WTC11 (cell line): ENCODE measurements at regions not wholly inside any gene's neighbourhood (a gene's known extent, or its start where the extent isn't known, plus 50 kb on each side); places are given as distances from the start of the nearest gene placed in this dataset.
"Not testable (repeated sequence)": the region's sequence is repeated elsewhere in the genome, so short reads cannot be mapped to it uniquely, and the experiment has no call there.

Experiments
- ATF1 ChIP-seq: sonication (generic); formaldehyde crosslinking; IDR thresholded peaks from 2 replicates; pipeline ENCODE4 v1.8.1; 2023; ENCODE audit warnings: mild to moderate bottlenecking, moderate library complexity, missing genetic modification reagents
- ATF3 ChIP-seq: sonication (generic); formaldehyde crosslinking; conservative IDR thresholded peaks from 2 replicates; pipeline ENCODE4 v1.8.1; 2022; ENCODE audit warnings: mild to moderate bottlenecking, missing genetic modification reagents
- ATF6 ChIP-seq: sonication (generic); formaldehyde crosslinking; IDR thresholded peaks from 2 replicates; pipeline ENCODE4 v1.8.1; 2023; ENCODE audit warnings: mild to moderate bottlenecking, missing genetic modification reagents
- ELF4 ChIP-seq: sonication (generic); formaldehyde crosslinking; IDR thresholded peaks from 2 replicates; pipeline ENCODE4 v1.8.1; 2022; ENCODE audit warnings: low read depth, mild to moderate bottlenecking, moderate library complexity, missing genetic modification reagents
- ESRRA ChIP-seq: sonication (generic); formaldehyde crosslinking; IDR thresholded peaks from 2 replicates; pipeline ENCODE4 v1.8.1; 2022; ENCODE audit warnings: mild to moderate bottlenecking, missing genetic modification reagents, borderline replicate concordance
- FOXJ3 ChIP-seq: sonication (generic); formaldehyde crosslinking; IDR thresholded peaks from 2 replicates; pipeline ENCODE4 v1.9.0; 2021; ENCODE audit warnings: missing genetic modification reagents, mild to moderate bottlenecking, borderline replicate concordance
- NFE2L1 ChIP-seq: sonication (generic); formaldehyde crosslinking; IDR thresholded peaks from 2 replicates; pipeline ENCODE4 v1.8.1; 2023; ENCODE audit warnings: missing genetic modification reagents
- NFYB ChIP-seq: sonication (generic); formaldehyde crosslinking; conservative IDR thresholded peaks from 2 replicates; pipeline ENCODE4 v1.8.0; 2022; ENCODE audit warnings: low read depth, missing genetic modification reagents
- SMAD3 ChIP-seq: sonication (generic); formaldehyde crosslinking; IDR thresholded peaks from 2 replicates; pipeline ENCODE4 v1.8.0; 2022; ENCODE audit warnings: missing genetic modification reagents, mild to moderate bottlenecking, borderline replicate concordance
- TP53 ChIP-seq: sonication (generic); formaldehyde crosslinking; IDR thresholded peaks from 2 replicates; pipeline ENCODE4 v1.8.1; 2023; ENCODE audit warnings: mild to moderate bottlenecking, missing genetic modification reagents
- TF ChIP-seq, protein P1 (sequence below): fragments of 200-600 bp; IDR thresholded peaks from 2 replicates; pipeline ENCODE4 v1.8.0; 2022; ENCODE audit warnings: antibody characterized with exemption
- TF ChIP-seq, protein P2 (sequence below): sonication (generic); formaldehyde crosslinking; IDR thresholded peaks from 2 replicates; pipeline ENCODE4 v1.8.0; 2022; ENCODE audit warnings: mild to moderate bottlenecking, missing genetic modification reagents

DNA sequence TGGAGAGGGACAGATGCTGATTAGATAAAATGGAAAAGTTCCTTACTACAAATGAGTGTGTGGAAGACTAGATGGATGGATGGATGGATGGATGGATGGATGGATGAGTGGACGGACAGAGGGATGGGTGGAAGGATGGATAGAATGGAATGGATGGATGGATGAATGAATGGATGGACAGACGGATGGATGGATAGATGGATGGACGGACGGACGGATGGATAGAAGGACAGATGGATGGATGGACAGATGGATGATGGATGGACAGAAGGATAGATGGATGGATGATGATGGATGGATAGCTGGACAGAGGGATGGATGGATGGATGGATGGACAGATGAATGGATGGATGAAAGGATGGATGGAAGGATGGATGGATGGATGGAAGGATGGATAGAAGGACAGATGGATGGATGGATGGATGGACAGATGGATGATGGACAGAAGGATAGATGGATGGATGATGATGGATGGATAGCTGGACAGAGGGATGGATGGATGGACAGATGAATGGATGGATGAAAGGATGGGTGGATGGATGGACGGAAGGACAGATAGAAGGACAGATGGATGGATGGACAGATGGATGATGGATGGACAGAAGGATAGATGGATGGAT is 118.6 kb upstream of the CIBAR2 start:
- TF ChIP-seq, protein P1, sequence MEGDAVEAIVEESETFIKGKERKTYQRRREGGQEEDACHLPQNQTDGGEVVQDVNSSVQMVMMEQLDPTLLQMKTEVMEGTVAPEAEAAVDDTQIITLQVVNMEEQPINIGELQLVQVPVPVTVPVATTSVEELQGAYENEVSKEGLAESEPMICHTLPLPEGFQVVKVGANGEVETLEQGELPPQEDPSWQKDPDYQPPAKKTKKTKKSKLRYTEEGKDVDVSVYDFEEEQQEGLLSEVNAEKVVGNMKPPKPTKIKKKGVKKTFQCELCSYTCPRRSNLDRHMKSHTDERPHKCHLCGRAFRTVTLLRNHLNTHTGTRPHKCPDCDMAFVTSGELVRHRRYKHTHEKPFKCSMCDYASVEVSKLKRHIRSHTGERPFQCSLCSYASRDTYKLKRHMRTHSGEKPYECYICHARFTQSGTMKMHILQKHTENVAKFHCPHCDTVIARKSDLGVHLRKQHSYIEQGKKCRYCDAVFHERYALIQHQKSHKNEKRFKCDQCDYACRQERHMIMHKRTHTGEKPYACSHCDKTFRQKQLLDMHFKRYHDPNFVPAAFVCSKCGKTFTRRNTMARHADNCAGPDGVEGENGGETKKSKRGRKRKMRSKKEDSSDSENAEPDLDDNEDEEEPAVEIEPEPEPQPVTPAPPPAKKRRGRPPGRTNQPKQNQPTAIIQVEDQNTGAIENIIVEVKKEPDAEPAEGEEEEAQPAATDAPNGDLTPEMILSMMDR, result not testable (repeated sequence)
- TF ChIP-seq ESRRA (CRISPR knock-in tag); TP53 (CRISPR knock-in tag); NFYB (CRISPR knock-in tag); SMAD3; ATF6; NFE2L1 (CRISPR knock-in tag); ATF3 (CRISPR knock-in tag); FOXJ3 (CRISPR knock-in tag); ATF1 (CRISPR knock-in tag); ELF4 (CRISPR knock-in tag): not testable (repeated sequence)
- TF ChIP-seq, protein P2, sequence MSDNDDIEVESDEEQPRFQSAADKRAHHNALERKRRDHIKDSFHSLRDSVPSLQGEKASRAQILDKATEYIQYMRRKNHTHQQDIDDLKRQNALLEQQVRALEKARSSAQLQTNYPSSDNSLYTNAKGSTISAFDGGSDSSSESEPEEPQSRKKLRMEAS, result not testable (repeated sequence)
